ENCODE measurements at regions not wholly inside any gene's neighbourhood (a gene's known extent, or its start where the extent isn't known, plus 50 kb on each side); places are given as distances from the start of the nearest gene placed in this dataset.

DNA sequence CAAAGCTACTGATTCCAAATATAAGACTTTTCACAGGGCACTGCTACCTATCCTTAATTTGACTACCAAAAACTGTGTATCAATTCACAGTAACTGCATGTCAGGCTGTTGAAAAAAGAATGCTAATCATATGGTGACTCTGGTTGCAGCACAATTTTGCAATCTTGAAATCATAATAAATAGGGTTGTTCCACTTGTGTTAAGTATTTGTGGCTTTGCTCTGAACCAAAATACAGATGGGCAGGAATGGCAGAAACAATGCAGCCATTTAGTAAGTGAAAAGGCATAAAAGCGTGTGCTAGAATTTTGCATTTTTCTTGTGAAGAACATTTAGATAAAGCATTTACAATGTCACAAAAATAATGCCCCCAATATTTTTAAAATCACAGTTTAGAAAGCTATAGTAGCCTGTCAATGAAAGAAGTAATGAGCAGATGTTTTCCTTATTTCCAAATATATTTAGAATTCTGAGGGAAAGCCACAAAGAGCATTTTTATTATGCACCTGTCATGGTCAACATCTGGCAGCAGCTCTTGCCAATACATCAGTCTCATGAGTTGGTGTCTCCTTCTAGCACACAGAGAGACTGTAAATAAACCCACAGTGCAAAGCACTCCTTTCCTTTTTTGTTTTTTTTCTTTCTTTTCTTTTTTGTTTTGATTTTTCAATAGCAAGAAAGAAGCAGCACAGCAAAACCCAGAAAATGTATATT is 54.8 kb upstream of the PAM start:
- no peaks in the 10 kb centered on the region for H3K9me1 ChIP-seq (ENCODE audit: control insufficient read depth, extremely low read depth, insufficient read depth, low read length)
- no peak overlapping the region for H2AFZ ChIP-seq (ENCODE audit: control insufficient read depth, low read length)
- DNase-seq (ENCODE audit: low read depth, low spot score) (no peak), FAIRE-seq (no peak)
- no peaks in the 10 kb centered on the region for H3K27me3 ChIP-seq (ENCODE audit: control insufficient read depth, extremely low read depth, insufficient read depth, low read length)
- H3K36me3 ChIP-seq (ENCODE audit: control insufficient read depth in 2 of 2, extremely low read depth in 1 of 2, insufficient read depth in 2 of 2, low read length in 2 of 2) = no peaks in the 10 kb centered on the region
- H4K20me1 ChIP-seq (ENCODE audit: control insufficient read depth, extremely low read depth, insufficient read depth, low read length) = no peaks in the 10 kb centered on the region
- H3K4me1 ChIP-seq (ENCODE audit: control insufficient read depth, extremely low read depth, insufficient read depth, low read length) = no peaks in the 10 kb centered on the region
- no peaks in the 10 kb centered on the region for H3K9me3 ChIP-seq (ENCODE audit: control insufficient read depth, low read depth, low read length)
- H3K4me2 ChIP-seq (ENCODE audit: control insufficient read depth, extremely low read depth, insufficient read depth, low read depth, low read length) = no peak overlapping the region
- dilution Hi-C loops (cut with MboI; ENCODE audit: extremely low pct_ligation_motif_present, low sequenced_read_pairs) = no loop called here
- no peak overlapping the region for H3K27ac ChIP-seq (ENCODE audit: control insufficient read depth, insufficient read depth, low read length)
- H3K79me2 ChIP-seq (ENCODE audit: control insufficient read depth, insufficient read depth, low read length) = no peaks in the 10 kb centered on the region
- TF ChIP-seq EZH2 (IDR thresholded peaks at IDR 0.05; ENCODE audit: low read length) = no peak
- TF ChIP-seq, protein P1, sequence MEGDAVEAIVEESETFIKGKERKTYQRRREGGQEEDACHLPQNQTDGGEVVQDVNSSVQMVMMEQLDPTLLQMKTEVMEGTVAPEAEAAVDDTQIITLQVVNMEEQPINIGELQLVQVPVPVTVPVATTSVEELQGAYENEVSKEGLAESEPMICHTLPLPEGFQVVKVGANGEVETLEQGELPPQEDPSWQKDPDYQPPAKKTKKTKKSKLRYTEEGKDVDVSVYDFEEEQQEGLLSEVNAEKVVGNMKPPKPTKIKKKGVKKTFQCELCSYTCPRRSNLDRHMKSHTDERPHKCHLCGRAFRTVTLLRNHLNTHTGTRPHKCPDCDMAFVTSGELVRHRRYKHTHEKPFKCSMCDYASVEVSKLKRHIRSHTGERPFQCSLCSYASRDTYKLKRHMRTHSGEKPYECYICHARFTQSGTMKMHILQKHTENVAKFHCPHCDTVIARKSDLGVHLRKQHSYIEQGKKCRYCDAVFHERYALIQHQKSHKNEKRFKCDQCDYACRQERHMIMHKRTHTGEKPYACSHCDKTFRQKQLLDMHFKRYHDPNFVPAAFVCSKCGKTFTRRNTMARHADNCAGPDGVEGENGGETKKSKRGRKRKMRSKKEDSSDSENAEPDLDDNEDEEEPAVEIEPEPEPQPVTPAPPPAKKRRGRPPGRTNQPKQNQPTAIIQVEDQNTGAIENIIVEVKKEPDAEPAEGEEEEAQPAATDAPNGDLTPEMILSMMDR (optimal IDR thresholded peaks at IDR 0.05 in 1 of 3, IDR thresholded peaks at IDR 0.05 in 1 of 3, conservative IDR thresholded peaks at IDR 0.05 in 1 of 3; ENCODE audit: extremely low read depth in 1 of 3, insufficient read depth in 2 of 3, low read length in 3 of 3) = no peak
- H3K9ac ChIP-seq (ENCODE audit: control insufficient read depth, extremely low read depth, insufficient read depth, low read length) = no peak overlapping the region
- no peak overlapping the region for H3K4me3 ChIP-seq (ENCODE audit: control insufficient read depth in 2 of 3, extremely low read depth in 1 of 3, insufficient read depth in 2 of 3, low read depth in 1 of 3, low read length in 3 of 3)

DNA sequence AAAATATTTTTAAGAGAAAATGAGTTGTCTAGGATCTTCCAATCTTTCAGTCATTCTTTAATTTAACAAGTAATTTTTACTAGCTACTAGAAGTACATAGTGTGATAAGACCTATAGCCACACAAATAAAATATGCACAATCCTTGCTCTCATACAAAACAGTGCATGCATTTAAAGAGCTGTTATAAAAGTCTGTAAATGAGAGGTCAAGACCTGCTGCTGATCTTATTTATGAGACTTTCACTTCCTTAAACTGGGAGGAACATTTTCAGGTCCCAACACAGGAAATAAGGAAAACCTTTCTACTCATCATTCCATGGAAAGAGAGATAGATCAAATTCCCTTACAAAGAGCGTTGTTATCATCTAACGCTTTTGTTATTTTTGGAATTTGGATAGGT is 54.2 kb upstream of the PAM start:
- Histone ChIP-seq H3K36me3 (ENCODE audit: control insufficient read depth in 2 of 2, extremely low read depth in 1 of 2, insufficient read depth in 2 of 2, low read length in 2 of 2) (no peaks in the 10 kb centered on the region), H3K4me1 (ENCODE audit: control insufficient read depth, extremely low read depth, insufficient read depth, low read length) (no peaks in the 10 kb centered on the region), H3K9me1 (ENCODE audit: control insufficient read depth, extremely low read depth, insufficient read depth, low read length) (no peaks in the 10 kb centered on the region), H3K9ac (ENCODE audit: control insufficient read depth, extremely low read depth, insufficient read depth, low read length) (no peak overlapping the region), H4K20me1 (ENCODE audit: control insufficient read depth, extremely low read depth, insufficient read depth, low read length) (no peaks in the 10 kb centered on the region), H3K4me3 (ENCODE audit: control insufficient read depth in 2 of 3, extremely low read depth in 1 of 3, insufficient read depth in 2 of 3, low read depth in 1 of 3, low read length in 3 of 3) (no peak overlapping the region), H3K27me3 (ENCODE audit: control insufficient read depth, extremely low read depth, insufficient read depth, low read length) (no peaks in the 10 kb centered on the region), H2AFZ (ENCODE audit: control insufficient read depth, low read length) (no peak overlapping the region), H3K4me2 (ENCODE audit: control insufficient read depth, extremely low read depth, insufficient read depth, low read depth, low read length) (no peak overlapping the region), H3K27ac (ENCODE audit: control insufficient read depth, insufficient read depth, low read length) (no peak overlapping the region), H3K79me2 (ENCODE audit: control insufficient read depth, insufficient read depth, low read length) (no peaks in the 10 kb centered on the region), H3K9me3 (ENCODE audit: control insufficient read depth, low read depth, low read length) (no peaks in the 10 kb centered on the region)
- FAIRE-seq = no peak
- dilution Hi-C loops (cut with MboI; ENCODE audit: extremely low pct_ligation_motif_present, low sequenced_read_pairs) = no loop called here
- DNase-seq (ENCODE audit: low read depth, low spot score) = no peak
- TF ChIP-seq, protein P1 (optimal IDR thresholded peaks at IDR 0.05 in 1 of 3, IDR thresholded peaks at IDR 0.05 in 1 of 3, conservative IDR thresholded peaks at IDR 0.05 in 1 of 3; ENCODE audit: extremely low read depth in 1 of 3, insufficient read depth in 2 of 3, low read length in 3 of 3) = no peak
- TF ChIP-seq EZH2 (IDR thresholded peaks at IDR 0.05; ENCODE audit: low read length) = no peak
